Stimulated activated CD8-positive, alpha-beta memory T cell treated with anti-CD3 and anti-CD28 coated beads, Interleukin-15, amount 100 ng/mL, for 48 hours (primary cell): ENCODE measurements at regions not wholly inside any gene's neighbourhood (a gene's known extent, or its start where the extent isn't known, plus 50 kb on each side); places are given as distances from the start of the nearest gene placed in this dataset.
"Not testable (repeated sequence)": the region's sequence is repeated elsewhere in the genome, so short reads cannot be mapped to it uniquely, and the experiment has no call there.

Experiments
- DNase-seq, 2 donors: peaks; one replicate each; pipeline ENCODE4 v3.0.0-alpha.2; 2020; ENCODE audit warnings: low read depth in 2 of 2

DNA sequence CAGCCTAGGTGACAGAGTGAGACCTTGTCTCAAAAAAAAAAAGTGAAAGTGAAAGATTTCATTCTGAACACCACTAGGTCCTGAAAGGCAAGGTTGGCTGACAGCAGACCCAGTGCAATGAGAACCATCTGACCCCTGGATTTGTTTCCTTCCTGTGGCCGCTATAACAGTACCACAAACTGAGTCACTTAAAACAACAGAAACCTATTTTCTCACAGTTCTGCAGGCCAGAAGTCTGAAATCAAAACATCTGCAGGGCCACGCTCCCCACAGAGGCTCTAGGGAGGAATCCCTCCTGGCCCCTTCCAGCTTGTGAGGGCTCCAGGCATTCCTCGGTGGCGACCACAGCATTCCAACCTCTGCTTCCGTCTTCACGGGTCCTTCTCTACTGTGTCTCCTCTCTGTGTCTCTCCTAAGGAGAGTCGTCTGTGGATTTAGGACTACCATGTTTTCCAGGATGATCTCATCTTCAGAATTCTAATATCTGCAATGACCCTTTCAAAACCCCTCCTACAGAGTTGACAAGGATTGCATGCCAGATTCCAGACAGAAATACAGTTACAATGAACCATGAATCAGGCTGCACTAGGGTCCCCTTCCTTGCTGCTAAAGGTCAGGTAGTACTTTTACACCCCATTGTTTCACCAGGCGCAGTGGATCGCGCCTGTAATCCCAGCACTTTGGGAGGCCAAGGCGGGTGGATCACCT, 78.0 kb upstream of the ADGRL1 start:
- DNase-seq: peak in 1 of 2 donors; percentile 12

GRCh38 chr19:14279270-14279669, 73.3 kb upstream of the ADGRL1 start:
- DNase-seq: not testable (repeated sequence)

- DNase-seq: no peak
These were observed 71.6 kb upstream of the ADGRL1 start for GRCh38 chr19:14277608-14278007.

GRCh38 chr19:14275823-14276222, 69.9 kb upstream of the ADGRL1 start:
- DNase-seq: not testable (repeated sequence)

GRCh38 chr19:14272623-14273022, 66.7 kb upstream of the ADGRL1 start:
- no peak for DNase-seq

- DNase-seq: no peak
These were observed 65.9 kb upstream of the ADGRL1 start for GRCh38 chr19:14271840-14272239.

- not testable (repeated sequence) for DNase-seq
These were observed 64.6 kb upstream of the ADGRL1 start for GRCh38 chr19:14270557-14270956.

DNA sequence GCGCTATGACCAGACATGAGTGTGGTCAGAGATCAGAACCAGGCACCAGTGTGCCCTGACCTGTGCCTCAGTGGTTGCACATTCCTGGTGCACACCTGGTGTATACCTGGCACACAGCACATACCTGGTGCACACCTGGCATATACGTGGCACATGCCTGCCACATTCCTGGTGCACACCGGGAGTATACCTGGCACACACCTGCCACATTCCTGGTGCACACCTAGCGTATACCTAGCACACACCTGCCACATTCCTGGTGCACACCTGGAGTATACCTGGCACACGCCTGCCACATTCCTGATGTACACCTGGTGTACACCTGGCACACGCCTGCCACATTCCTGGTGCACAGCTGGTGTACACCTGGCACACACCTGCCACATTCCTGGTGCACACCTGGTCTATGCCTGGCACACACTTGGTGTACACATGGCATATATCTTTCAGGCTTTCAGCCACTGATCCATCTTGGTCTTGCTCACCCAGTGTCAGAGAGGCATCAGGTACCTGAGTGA, 61.3 kb upstream of the ADGRL1 start:
- DNase-seq: no peak

GRCh38 chr19:14266208-14266607, 60.2 kb upstream of the ADGRL1 start:
- DNase-seq: not testable (repeated sequence)

GRCh38 chr19:14265290-14266036, 59.5 kb upstream of the ADGRL1 start:
- no peak for DNase-seq

DNA sequence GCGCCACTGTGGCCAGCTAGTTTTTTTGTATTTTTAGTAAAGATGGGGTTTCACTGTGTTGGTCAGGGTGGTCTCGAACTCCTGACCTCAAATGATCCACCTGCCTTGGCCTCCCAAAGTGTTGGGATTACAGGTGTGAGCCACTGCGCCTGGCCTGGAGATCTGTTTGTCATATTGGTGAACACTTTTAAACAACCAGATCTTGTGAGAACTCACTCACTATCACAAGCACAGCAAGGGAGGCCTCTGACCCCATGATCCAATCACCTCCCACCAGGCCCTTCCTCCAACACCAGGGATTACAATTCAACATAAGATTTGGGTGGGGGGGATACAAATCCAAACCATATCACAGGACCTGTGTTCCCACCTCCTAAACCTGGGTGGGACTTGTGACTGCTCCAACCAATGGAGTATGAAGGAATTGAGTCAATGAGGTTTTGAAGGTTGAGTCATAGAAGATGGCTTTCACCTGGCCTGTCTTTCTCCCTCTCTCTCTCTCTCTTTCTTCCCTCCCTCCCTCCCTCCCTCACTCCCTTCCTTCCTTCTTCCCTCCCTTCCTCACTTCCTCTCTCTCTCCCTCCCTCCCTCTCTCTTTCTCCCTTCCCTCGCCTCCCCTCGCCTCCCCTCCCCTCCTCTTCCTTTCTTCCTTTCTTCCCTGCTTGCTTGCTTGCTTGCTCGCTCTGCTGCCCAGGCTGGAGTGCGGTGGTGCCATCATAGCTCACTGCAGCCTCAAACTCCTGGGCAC, 50.1 kb upstream of the ADGRL1 start:
- DNase-seq: not testable (repeated sequence)
